Glutamatergic neuron (in vitro differentiated cells): ENCODE measurements at regions not wholly inside any gene's neighbourhood (a gene's known extent, or its start where the extent isn't known, plus 50 kb on each side); places are given as distances from the start of the nearest gene placed in this dataset.

Source experiments
- DNase-seq: peaks from one replicate; pipeline ENCODE4 v3.0.0; 2022
- H3K27ac Mint-ChIP-seq: one replicate; pipeline ENCODE4 v1.8.0; 2020; ENCODE audit warnings: mild to moderate bottlenecking, mixed read lengths, inconsistent platforms; ENCODE audit not compliant: unreplicated experiment
- H3K27me3 Mint-ChIP-seq: one replicate; pipeline ENCODE4 v1.8.0; 2020; ENCODE audit warnings: mild to moderate bottlenecking, moderate library complexity, mixed read lengths, inconsistent platforms; ENCODE audit not compliant: unreplicated experiment
- H3K36me3 Mint-ChIP-seq: one replicate; pipeline ENCODE4 v1.8.0; 2020; ENCODE audit warnings: mild to moderate bottlenecking, mixed read lengths, inconsistent platforms; ENCODE audit not compliant: unreplicated experiment
- H3K4me1 Mint-ChIP-seq: one replicate; pipeline ENCODE4 v1.8.0; 2020; ENCODE audit warnings: mild to moderate bottlenecking, low read depth, mixed read lengths, inconsistent platforms; ENCODE audit not compliant: unreplicated experiment
- H3K4me3 Mint-ChIP-seq: one replicate; pipeline ENCODE4 v1.8.0; 2020; ENCODE audit warnings: mild to moderate bottlenecking, mixed read lengths, inconsistent platforms; ENCODE audit not compliant: unreplicated experiment
- H3K9me3 Mint-ChIP-seq: one replicate; pipeline ENCODE4 v1.8.0; 2020; ENCODE audit warnings: mild to moderate bottlenecking, moderate library complexity, mixed read lengths, inconsistent platforms; ENCODE audit not compliant: unreplicated experiment
- TF ChIP-seq, protein P1 (sequence below): fragments of 200-600 bp; sonication (generic); IDR thresholded peaks from one replicate; pipeline ENCODE4 v1.5.0; 2021; ENCODE audit not compliant: partially characterized antibody, unreplicated experiment

DNA sequence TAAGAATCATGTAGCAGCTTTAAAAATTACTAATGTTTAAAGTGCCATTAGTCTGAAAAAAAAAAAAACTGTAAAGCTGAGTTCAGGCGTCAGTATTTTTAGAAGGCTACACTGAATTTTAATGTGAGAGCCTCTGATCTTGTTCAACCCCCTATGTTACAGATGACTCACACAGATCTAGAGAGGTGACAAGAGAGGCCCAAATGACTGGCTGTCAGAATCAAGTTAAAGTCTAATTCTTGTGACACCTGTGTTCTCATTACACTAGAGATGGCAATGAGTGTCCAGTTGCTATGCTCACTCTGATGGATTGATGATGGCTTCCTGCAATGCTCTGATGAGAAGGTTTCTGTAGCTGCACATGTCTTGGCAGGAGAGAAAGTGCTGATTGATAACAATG lies 203.5 kb upstream of the OBI1 start:
- H3K36me3 Mint-ChIP-seq, result peaks cover 26% of the 10 kb centered on the region
- no peak overlapping the region for H3K27ac Mint-ChIP-seq
- H3K4me1 Mint-ChIP-seq, result no peaks in the 10 kb centered on the region
- DNase-seq, result no peak
- TF ChIP-seq, protein P1, sequence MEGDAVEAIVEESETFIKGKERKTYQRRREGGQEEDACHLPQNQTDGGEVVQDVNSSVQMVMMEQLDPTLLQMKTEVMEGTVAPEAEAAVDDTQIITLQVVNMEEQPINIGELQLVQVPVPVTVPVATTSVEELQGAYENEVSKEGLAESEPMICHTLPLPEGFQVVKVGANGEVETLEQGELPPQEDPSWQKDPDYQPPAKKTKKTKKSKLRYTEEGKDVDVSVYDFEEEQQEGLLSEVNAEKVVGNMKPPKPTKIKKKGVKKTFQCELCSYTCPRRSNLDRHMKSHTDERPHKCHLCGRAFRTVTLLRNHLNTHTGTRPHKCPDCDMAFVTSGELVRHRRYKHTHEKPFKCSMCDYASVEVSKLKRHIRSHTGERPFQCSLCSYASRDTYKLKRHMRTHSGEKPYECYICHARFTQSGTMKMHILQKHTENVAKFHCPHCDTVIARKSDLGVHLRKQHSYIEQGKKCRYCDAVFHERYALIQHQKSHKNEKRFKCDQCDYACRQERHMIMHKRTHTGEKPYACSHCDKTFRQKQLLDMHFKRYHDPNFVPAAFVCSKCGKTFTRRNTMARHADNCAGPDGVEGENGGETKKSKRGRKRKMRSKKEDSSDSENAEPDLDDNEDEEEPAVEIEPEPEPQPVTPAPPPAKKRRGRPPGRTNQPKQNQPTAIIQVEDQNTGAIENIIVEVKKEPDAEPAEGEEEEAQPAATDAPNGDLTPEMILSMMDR, result no peak
- H3K9me3 Mint-ChIP-seq, result peaks cover 3% of the 10 kb centered on the region
- H3K4me3 Mint-ChIP-seq, result no peak overlapping the region
- H3K27me3 Mint-ChIP-seq, result no peaks in the 10 kb centered on the region

DNA sequence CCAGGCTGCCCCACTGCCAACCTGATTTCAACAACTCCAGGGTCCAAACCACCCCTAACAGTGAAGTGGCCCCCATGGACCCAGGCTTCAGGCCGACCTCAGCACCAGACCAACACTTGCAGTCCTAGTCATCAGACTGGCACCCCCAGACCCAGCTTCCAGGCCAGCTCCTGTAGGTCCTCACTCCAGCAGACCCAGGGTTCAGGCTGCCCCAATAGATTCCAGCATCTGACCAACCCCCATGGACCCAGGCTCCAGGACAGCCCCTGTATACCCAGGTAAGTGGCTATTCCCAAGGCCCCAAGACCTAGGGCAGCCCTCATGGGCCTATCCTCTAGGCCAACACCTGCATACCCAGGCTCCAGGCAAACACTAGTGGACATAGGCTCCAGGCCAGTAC lies 193.8 kb upstream of the OBI1 start:
- no peaks in the 10 kb centered on the region for H3K27me3 Mint-ChIP-seq
- H3K27ac Mint-ChIP-seq, result no peak overlapping the region
- no peak overlapping the region for H3K4me3 Mint-ChIP-seq
- H3K36me3 Mint-ChIP-seq, result peaks cover 23% of the 10 kb centered on the region
- peaks cover 13% of the 10 kb centered on the region for H3K9me3 Mint-ChIP-seq
- TF ChIP-seq, protein P1, result no peak
- no peak for DNase-seq
- H3K4me1 Mint-ChIP-seq, result no peaks in the 10 kb centered on the region

DNA sequence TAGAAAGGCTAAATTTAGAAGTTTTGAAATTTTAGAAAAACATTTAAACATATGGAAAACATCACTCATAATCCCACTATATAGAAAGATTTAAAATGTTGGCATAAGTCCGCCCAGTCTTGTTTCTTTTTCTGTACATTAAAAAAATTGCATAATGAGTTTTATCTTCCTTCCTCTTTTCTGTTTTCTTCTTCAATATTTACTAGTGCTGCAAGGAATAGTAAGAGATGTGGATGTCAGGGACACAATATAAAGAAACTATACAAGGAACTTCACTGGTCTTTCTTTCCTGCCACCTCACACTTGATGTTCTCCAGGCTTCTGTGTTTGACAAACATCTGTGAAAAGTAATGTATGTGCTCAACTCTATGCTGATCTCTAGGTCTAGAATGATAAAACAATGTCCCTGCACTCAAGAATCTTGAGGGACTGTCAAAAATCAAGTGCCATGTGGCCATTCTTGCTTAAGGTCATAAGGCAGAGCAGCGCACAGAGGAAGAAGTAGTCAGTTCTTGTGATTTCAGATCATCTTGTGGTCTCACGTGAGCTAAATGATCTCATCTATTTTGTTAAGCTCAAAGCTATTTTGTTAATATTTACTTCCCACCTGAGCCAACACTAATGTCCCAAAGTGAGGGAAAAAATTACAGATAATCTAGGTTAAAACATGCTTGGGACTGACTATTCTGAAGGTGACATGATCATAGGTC lies 186.9 kb upstream of the OBI1 start:
- no peak overlapping the region for H3K27ac Mint-ChIP-seq

DNA sequence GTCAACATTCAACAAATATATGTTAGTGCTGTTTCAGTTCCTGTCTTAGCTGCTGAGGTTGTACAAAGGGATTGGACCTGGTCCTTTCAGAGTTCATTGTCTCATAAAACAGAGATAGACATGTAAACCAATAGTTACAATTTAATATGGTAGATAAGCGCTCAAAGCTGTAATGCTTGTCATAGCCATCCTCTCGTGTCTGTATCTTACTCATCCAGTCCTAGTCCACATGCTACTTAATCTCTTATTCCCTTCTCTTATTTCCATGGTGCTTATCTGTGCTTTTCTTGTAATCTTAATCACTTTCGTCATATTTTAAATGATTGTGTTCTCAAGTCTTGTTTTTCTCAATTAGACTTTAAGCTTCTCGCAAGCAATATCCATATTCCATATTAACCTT lies 185.2 kb upstream of the OBI1 start:
- TF ChIP-seq, protein P1, result no peak
- Mint-ChIP-seq H3K27me3 (no peaks in the 10 kb centered on the region), H3K27ac (no peak overlapping the region), H3K4me3 (no peak overlapping the region), H3K36me3 (no peaks in the 10 kb centered on the region), H3K9me3 (no peaks in the 10 kb centered on the region), H3K4me1 (peaks cover 6% of the 10 kb centered on the region)
- no peak for DNase-seq

More for the DNA sequence above, 186.9 kb upstream of the OBI1 start:
- Mint-ChIP-seq H3K36me3 (peaks cover 5% of the 10 kb centered on the region), H3K4me3 (no peak overlapping the region), H3K27me3 (no peaks in the 10 kb centered on the region), H3K9me3 (peaks cover under 1% of the 10 kb centered on the region), H3K4me1 (peaks cover 6% of the 10 kb centered on the region)
- DNase-seq, result no peak
- TF ChIP-seq, protein P1, result no peak

DNA sequence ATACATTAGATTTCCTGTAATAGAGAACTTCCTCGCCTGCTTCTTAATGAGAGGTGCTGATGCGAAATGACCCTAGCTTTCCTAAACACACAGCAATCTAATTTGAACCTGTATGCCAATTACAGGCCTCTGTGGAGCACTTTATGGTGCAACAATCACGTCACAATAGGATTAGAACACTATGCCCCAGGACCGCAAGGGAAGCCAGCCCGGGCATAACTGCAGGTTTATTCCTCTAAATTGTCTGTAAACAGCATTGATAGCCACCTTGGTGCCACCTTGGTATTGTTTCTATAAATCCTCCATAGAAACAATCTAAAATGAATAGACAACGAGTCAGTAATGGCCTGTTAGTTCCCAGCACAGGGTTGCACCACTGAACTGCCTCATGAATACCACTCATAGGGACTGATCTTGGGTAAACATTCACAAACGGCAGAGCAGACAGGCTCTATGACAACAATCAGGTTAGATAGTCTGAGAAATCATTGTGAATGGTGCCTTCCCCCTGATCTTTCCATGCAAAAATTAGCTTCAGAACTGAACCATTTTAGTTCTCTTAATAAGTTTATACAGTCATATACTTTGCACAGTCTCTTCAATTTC lies 182.5 kb upstream of the OBI1 start:
- Mint-ChIP-seq H3K36me3 (no peaks in the 10 kb centered on the region), H3K4me3 (no peak overlapping the region)
- no peak for DNase-seq

More for the DNA sequence above, 182.5 kb upstream of the OBI1 start:
- no peaks in the 10 kb centered on the region for H3K9me3 Mint-ChIP-seq
- H3K27me3 Mint-ChIP-seq, result no peaks in the 10 kb centered on the region
- H3K4me1 Mint-ChIP-seq, result peaks cover 9% of the 10 kb centered on the region
- H3K27ac Mint-ChIP-seq, result no peak overlapping the region
- TF ChIP-seq, protein P1, result no peak
